ENCODE measurements at regions not wholly inside any gene's neighbourhood (a gene's known extent, or its start where the extent isn't known, plus 50 kb on each side); places are given as distances from the start of the nearest gene placed in this dataset.
"Not testable (repeated sequence)": the region's sequence is repeated elsewhere in the genome, so short reads cannot be mapped to it uniquely, and the experiment has no call there.

GRCh38 chr5:67798470-67798869, 417.1 kb upstream of the PIK3R1 start:
- TF ChIP-seq CTCF (IDR thresholded peaks at IDR 0.05; ENCODE audit: low read depth, low read length, poor library complexity, severe bottlenecking); EZH2phosphoT487 (IDR thresholded peaks at IDR 0.05; ENCODE audit: borderline replicate concordance, low read length): not testable (repeated sequence)

Measured in DOHH2 (cell line).